A549 (cell line): ENCODE measurements at regions not wholly inside any gene's neighbourhood (a gene's known extent, or its start where the extent isn't known, plus 50 kb on each side); places are given as distances from the start of the nearest gene placed in this dataset.
"Not testable (repeated sequence)": the region's sequence is repeated elsewhere in the genome, so short reads cannot be mapped to it uniquely, and the experiment has no call there.

Experiments
- ATAC-seq, 2 experiments: fragments of 200-7000 bp in 1 of 2; fragments of >200 bp in 1 of 2; cut with Nextera tagmentation in 1 of 2; cut with Tn5 transposase in 1 of 2; 3 replicates each; pipeline versions ENCODE4 v1.8.0 to v1.9.1; 2018 to 2020; ENCODE audit warnings: mild to moderate bottlenecking in 1 of 2, moderate library complexity in 1 of 2
- CTCF ChIA-PET: fragments of 300-600 bp; sonication (Branson Sonifier 250); formaldehyde crosslinking; extraction: SDS; loops from one replicate; lab custom pipeline; 2021; ENCODE audit warnings: antibody characterized with exemption, inconsistent platforms; lab: Yijun Ruan, JAX
- POLR2A ChIA-PET: fragments of 350-600 bp; formaldehyde crosslinking; extraction: SDS; loops from one replicate; lab custom pipeline; 2021; ENCODE audit warnings: antibody characterized with exemption, inconsistent platforms; lab: Yijun Ruan, JAX
- DNase-seq, 2 experiments: peaks; one replicate each; pipeline versions ENCODE4 v3.0.0 to v3.0.0-alpha.2; 2011 to 2016; ENCODE audit warnings: low read depth in 1 of 2, low spot score in 1 of 2
- FAIRE-seq: peaks from 2 replicates; lab custom pipeline; 2011; peaks lifted over from hg19 to GRCh38; lab: Jason Lieb, UNC
- H3K27ac ChIP-seq, 2 experiments: fragments of >200 bp; sonication (Bioruptor Twin); formaldehyde crosslinking; 3 replicates each; pipeline ENCODE4 v1.5.1; 2016 to 2017
- H3K4me1 ChIP-seq: fragments of >200 bp; sonication (Bioruptor Twin); formaldehyde crosslinking; 3 replicates; pipeline ENCODE4 v1.6.1; 2016
- H3K4me2 ChIP-seq: fragments of >200 bp; sonication (Bioruptor Twin); formaldehyde crosslinking; 3 replicates; pipeline ENCODE4 v1.6.1; 2016
- H3K4me3 ChIP-seq: fragments of >200 bp; sonication (Bioruptor Twin); formaldehyde crosslinking; 3 replicates; pipeline ENCODE4 v1.5.1; 2016
- H3K9me3 ChIP-seq: fragments of >200 bp; sonication (Bioruptor Twin); formaldehyde crosslinking; 3 replicates; pipeline ENCODE4 v1.6.1; 2016
- BHLHE40 ChIP-seq: IDR thresholded peaks from 2 replicates; pipeline ENCODE4 v1.6.1; 2012; ENCODE audit warnings: low read depth, low read length, inconsistent platforms
- CEBPB ChIP-seq, 2 experiments: fragments of >200 bp in 1 of 2; sonication (Bioruptor Twin) in 1 of 2; formaldehyde crosslinking in 1 of 2; IDR thresholded peaks; 2 replicates each; pipeline ENCODE4 v1.6.1; 2012 to 2016
- CHD2 ChIP-seq: fragments of 150-350 bp; IDR thresholded peaks from 2 replicates; pipeline ENCODE4 v1.6.1; 2014; ENCODE audit warnings: low read length; ENCODE audit not compliant: partially characterized antibody
- EP300 ChIP-seq, 2 experiments: fragments of >200 bp; sonication (Bioruptor Twin); formaldehyde crosslinking; IDR thresholded peaks; 2 replicates in 1 of 2; 3 replicates in 1 of 2; pipeline ENCODE4 v1.6.1; 2016 to 2017
- HOXB13 ChIP-seq: fragments of 250-450 bp; sonication (Bioruptor Pico); IDR thresholded peaks from 2 replicates; pipeline ENCODE4 v1.5.0; 2020; ENCODE audit warnings: low read depth, mild to moderate bottlenecking, moderate library complexity
- KDM5A ChIP-seq: fragments of 200-600 bp; sonication (generic); IDR thresholded peaks from 2 replicates; pipeline ENCODE4 v1.6.1; 2016; ENCODE audit warnings: antibody characterized with exemption, mild to moderate bottlenecking
- MAFK ChIP-seq: fragments of 450-650 bp; IDR thresholded peaks from 2 replicates; pipeline ENCODE4 v1.6.1; 2014; ENCODE audit not compliant: partially characterized antibody
- MAZ ChIP-seq: fragments of 150-350 bp; IDR thresholded peaks from 2 replicates; pipeline ENCODE4 v1.6.1; 2014; ENCODE audit warnings: antibody characterized with exemption, low read depth, low read length, borderline replicate concordance
- PHF8 ChIP-seq: fragments of 200-600 bp; sonication (generic); IDR thresholded peaks from 2 replicates; pipeline ENCODE4 v1.6.1; 2016; ENCODE audit warnings: low read depth, mild to moderate bottlenecking, antibody characterized with exemption, moderate library complexity, borderline replicate concordance
- RAD21 ChIP-seq, 2 experiments: fragments of >200 bp in 1 of 2; sonication (Bioruptor Twin) in 1 of 2; formaldehyde crosslinking in 1 of 2; IDR thresholded peaks in 1 of 2; conservative IDR thresholded peaks in 1 of 2; 2 replicates in 1 of 2; 3 replicates in 1 of 2; pipeline ENCODE4 v1.6.1; 2012 to 2018; ENCODE audit warnings: inconsistent platforms in 1 of 2
- RARB ChIP-seq: fragments of 250-450 bp; sonication (Bioruptor Pico); IDR thresholded peaks from 2 replicates; pipeline ENCODE4 v1.8.0; 2021; ENCODE audit warnings: mild to moderate bottlenecking, moderate library complexity
- RFX5 ChIP-seq: fragments of 450-650 bp; IDR thresholded peaks from 2 replicates; pipeline ENCODE4 v1.7.1; 2014; ENCODE audit warnings: antibody characterized with exemption, mild to moderate bottlenecking, moderate library complexity
- TP53 ChIP-seq: fragments of 250-450 bp; sonication (Bioruptor Pico); IDR thresholded peaks from 2 replicates; pipeline ENCODE4 v1.5.0; 2021; ENCODE audit warnings: mild to moderate bottlenecking, moderate library complexity
- USF2 ChIP-seq: fragments of 450-650 bp; IDR thresholded peaks from 2 replicates; pipeline ENCODE4 v1.6.1; 2014; ENCODE audit warnings: antibody characterized with exemption
- ZFP36 ChIP-seq: fragments of 450-650 bp; IDR thresholded peaks from 2 replicates; pipeline ENCODE4 v1.6.1; 2014; ENCODE audit warnings: borderline replicate concordance; ENCODE audit not compliant: partially characterized antibody
- WGBS: methylation state at CpG from one replicate; pipeline ENCODE4 v1.1.6; 2017; ENCODE audit errors: missing lambda C conversion rate; 5-methylcytosine and 5-hydroxymethylcytosine counted together
- TF ChIP-seq, protein P1 (sequence below): IDR thresholded peaks from 2 replicates; pipeline ENCODE4 v1.6.1; 2012

DNA sequence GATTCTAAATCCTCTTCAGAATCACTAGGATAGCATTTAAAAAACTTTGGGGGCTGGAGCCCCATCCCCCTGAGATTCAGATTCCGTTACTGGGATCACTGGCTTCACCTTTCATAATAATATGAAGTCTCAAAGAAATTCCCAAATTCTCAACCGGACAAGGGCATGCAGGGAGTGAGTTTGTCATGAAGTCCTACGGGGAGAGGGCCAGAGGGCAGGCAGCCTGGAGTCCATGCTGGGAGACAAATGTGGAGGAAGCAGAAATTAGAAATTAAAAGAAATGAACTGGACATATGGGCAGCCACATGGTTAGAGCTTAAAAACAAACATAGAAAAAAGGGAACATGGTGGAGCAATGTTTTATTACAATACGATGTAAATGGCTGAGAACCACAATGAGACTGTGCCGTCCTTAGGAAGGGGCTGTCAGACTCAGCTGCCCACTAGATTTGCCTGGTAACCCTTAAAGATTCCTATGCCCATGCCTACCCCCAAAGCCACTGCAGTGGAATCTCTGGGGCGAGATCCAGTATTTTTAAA lies 142.6 kb downstream of the CEBPB start:
- no peak for FAIRE-seq
- no peak for DNase-seq
- Histone ChIP-seq H3K9me3 (no peaks in the 10 kb centered on the region), H3K4me1 (peaks cover 24% of the 10 kb centered on the region), H3K27ac (peak overlapping the region in 1 of 2 experiments; percentile 56; a peak in 3 of 6 replicates), H3K4me2 (no peak overlapping the region), H3K4me3 (no peak overlapping the region)
- ATAC-seq = no peak
- TF ChIP-seq MAFK = no peak
- ChIA-PET CTCF (interaction anchor here (0.9 to 1.7 kb wide), 5 partner anchors 12 to 123 kb away, joined by 3 to 4 read pairs (median 4); no protein-coding TSS in a partner anchor), POLR2A (interaction anchor here (1.4 kb wide), 1 partner anchor 12 kb away, joined by 3 read pairs; no protein-coding TSS in a partner anchor)
- 84% methylated on average over 6 of the region's 6 CpGs for WGBS

GRCh38 chr20:50333812-50334211 lies 143.2 kb downstream of the CEBPB start:
- no peak for FAIRE-seq

GRCh38 chr20:50334512-50334911 lies 143.9 kb downstream of the CEBPB start:
- not testable (repeated sequence) for H3K9me3 ChIP-seq, ATAC-seq, H3K4me2 ChIP-seq, DNase-seq, FAIRE-seq, H3K4me3 ChIP-seq
- ChIA-PET POLR2A (interaction anchor here (1.0 kb wide), 1 partner anchor 13 kb away, joined by 5 read pairs; no protein-coding TSS in a partner anchor), CTCF (interaction anchor here (1.0 to 2.6 kb wide), 5 partner anchors 11 to 117 kb away, joined by 3 to 6 read pairs (median 4); no protein-coding TSS in a partner anchor)
- peak overlapping the region in 1 of 2 experiments; percentile 47; a peak in 3 of 6 replicates for H3K27ac ChIP-seq
- peaks cover 35% of the 10 kb centered on the region for H3K4me1 ChIP-seq
- WGBS = 93% methylated on average over 6 of the region's 6 CpGs

More at GRCh38 chr20:50333812-50334211, 143.2 kb downstream of the CEBPB start:
- POLR2A ChIA-PET = interaction anchor here (1.4 kb wide), 1 partner anchor 13 kb away, joined by 3 read pairs; no protein-coding TSS in a partner anchor
- no peak for TF ChIP-seq ZFP36
- no peak for TF ChIP-seq RFX5
- TF ChIP-seq RAD21 (conservative IDR thresholded peaks at IDR 0.05 in 1 of 2, IDR thresholded peaks at IDR 0.05 in 1 of 2) = no peak
- TF ChIP-seq TP53 (CRISPR knock-in tag) = no peak
- no peak for TF ChIP-seq MAZ
- TF ChIP-seq CEBPB (IDR thresholded peaks at IDR 0.05) = no peak
- TF ChIP-seq BHLHE40 = no peak
- no peak for TF ChIP-seq CHD2
- no peak for TF ChIP-seq RARB (CRISPR knock-in tag)
- no peak for TF ChIP-seq PHF8
- no peak for TF ChIP-seq HOXB13
- Histone ChIP-seq H3K9me3 (no peaks in the 10 kb centered on the region), H3K4me2 (no peak overlapping the region), H3K27ac (peak overlapping the region in 1 of 2 experiments; percentile 47; a peak in 1 of 6 replicates), H3K4me3 (no peak overlapping the region), H3K4me1 (peaks cover 28% of the 10 kb centered on the region)
- no peak for ATAC-seq
- DNase-seq = no peak
- WGBS = 78% methylated on average over 8 of the region's 8 CpGs
- CTCF ChIA-PET = interaction anchor here (0.7 to 2.6 kb wide), 6 partner anchors 13 to 116 kb away, joined by 3 to 6 read pairs (median 4); no protein-coding TSS in a partner anchor

DNA sequence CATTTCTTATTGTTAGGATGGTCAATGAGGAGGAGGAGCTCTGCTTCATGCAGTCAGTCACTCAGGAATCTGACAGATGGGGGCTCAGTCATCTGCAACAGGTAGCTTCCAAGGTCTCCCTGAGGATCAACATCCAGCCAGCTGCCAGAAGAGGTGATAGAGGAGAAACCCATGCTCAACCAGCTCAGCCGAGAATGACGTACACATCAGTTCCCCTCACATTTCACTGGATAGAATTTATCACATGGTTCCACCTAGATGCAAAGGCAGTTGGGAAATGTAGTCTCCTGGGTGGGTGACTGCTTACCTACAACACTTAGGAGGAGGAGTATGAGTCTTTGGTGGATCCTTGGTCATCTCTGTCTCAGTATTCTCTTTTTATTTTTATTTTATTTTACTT lies 144.5 kb downstream of the CEBPB start:
- H3K27ac ChIP-seq = peak overlapping the region; percentile 37 to 47; a peak in 2 of 6 replicates
- peak; percentile 68 to 77 for DNase-seq
- TF ChIP-seq USF2 (peak; percentile 59; the same call in 1 of the 2 replicates), EP300 (IDR thresholded peaks at IDR 0.05) (no peak), RAD21 (conservative IDR thresholded peaks at IDR 0.05 in 1 of 2, IDR thresholded peaks at IDR 0.05 in 1 of 2) (no peak), KDM5A (no peak)
- TF ChIP-seq, protein P1, sequence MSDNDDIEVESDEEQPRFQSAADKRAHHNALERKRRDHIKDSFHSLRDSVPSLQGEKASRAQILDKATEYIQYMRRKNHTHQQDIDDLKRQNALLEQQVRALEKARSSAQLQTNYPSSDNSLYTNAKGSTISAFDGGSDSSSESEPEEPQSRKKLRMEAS = no peak
- TF ChIP-seq, all 56 proteins: peak for 1
- no peak for FAIRE-seq
- H3K4me3 ChIP-seq = no peak overlapping the region
- ChIA-PET POLR2A (interaction anchor here (0.8 to 1.0 kb wide), 2 partner anchors 14 to 29 kb away, joined by 3 to 5 read pairs; no protein-coding TSS in a partner anchor), CTCF (interaction anchor here (0.9 to 2.6 kb wide), 4 partner anchors 11 to 144 kb away, joined by 3 to 6 read pairs (median 4); no protein-coding TSS in a partner anchor)
- peak; percentile 75 to 90 for ATAC-seq
- 13% methylated on average over 2 of the region's 2 CpGs for WGBS
- H3K4me1 ChIP-seq = peaks cover 41% of the 10 kb centered on the region
- H3K4me2 ChIP-seq = peak overlapping the region; percentile 60
- no peaks in the 10 kb centered on the region for H3K9me3 ChIP-seq
